HG02571 (cell line): ENCODE measurements at regions not wholly inside any gene's neighbourhood (a gene's known extent, or its start where the extent isn't known, plus 50 kb on each side); places are given as distances from the start of the nearest gene placed in this dataset.
A peak's percentile ranks its signal among the peaks of the same experiment; 100 is the strongest.

Experiments
- ATAC-seq: cut with Tn5 transposase; IDR thresholded peaks from one replicate; pipeline ENCODE4 v1.9.1; 2021; ENCODE audit warnings: mild to moderate bottlenecking, moderate library complexity; ENCODE audit not compliant: unreplicated experiment

DNA sequence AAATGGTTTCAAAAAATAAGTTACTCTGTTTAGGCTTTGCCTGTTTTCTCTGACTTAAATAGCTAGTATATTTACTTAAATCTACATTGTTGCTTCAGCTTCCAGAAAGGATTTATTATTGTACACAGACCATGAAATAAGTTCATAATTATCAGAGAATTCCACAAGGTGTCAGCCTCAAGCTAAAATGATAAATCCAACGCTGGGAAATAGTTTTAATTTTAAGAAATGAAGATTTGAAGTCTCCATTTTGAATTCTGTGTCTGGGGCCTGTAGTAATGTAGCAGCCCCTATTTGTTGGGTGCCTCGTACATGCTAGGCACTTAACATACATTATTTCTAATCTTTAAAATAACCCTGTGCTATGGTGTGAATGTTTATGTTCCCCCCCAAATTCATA lies 92.6 kb upstream of the KCNMB2 start:
- no peak for ATAC-seq

DNA sequence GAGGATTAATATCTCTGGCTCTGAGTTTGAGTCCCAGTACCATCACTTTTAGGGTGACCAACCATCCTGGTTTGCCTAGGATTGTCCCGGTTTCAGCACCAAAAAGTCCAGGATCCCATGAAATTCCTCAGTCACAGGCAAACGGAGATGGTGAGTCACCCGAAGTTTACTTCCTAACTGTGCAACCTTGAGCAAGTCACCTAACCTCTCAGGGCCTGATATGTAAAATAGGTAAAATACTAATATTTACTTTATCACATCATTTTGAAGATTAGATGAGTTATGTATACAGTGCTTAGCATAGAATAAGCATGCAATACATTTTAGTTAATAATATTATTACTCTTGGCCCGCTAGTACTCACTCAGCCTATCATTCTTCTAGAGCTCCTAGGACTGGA lies 91.1 kb upstream of the KCNMB2 start:
- ATAC-seq: no peak

DNA sequence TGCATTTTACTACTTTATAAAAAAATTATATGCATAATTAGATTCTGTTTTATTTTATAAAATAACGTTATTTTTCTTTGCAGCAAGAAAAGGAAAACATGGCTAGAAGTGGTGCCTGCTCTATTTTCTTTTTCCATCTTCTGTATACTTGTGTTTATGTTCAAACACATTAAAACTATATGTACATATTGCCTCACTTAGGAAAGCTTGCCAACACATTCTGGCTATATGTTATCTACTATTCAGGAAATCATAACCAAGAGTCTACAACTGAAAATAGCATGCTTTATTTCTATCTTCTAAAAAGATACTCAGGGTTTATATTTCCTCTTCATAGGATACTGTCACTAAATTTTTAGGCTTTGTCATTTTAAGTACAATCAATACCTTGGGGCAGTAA lies 90.2 kb upstream of the KCNMB2 start:
- no peak for ATAC-seq

DNA sequence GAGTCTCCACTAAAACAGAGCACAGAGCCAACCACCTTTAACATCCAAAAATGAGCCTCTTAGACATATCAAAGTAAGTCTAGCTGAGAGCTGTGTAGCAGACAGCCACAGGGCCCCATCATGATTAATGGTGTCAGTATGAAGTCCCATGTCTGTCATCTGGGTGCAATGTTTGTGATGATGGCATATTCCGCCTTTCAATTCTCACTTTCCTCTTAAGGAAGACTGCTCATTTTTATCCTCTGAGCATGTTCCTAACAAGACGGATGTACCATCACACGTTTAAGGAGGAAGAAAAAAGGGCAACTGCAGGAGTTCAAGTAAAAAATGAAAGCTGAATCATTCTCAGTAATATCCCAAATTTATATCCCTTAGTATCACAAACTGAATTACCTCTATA lies 85.8 kb upstream of the KCNMB2 start:
- no peak for ATAC-seq

DNA sequence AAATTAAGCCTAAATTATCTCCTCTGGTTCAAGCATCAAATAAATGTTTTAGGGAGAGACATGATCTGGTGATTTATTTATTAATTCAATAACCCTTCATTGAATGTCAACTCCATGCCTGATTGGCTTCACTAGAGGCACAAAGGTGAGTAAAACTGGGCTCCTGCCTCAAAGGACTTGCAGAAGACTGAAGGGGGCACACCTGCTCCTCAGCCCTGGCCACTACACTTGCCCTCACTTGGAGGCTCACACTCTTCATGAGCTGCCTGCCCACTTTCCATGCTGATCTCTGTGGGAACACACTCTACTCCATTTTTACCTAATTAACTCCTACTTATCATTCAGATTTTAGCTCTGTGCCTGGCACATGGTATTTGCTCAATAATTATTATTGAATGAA lies 84.4 kb upstream of the KCNMB2 start:
- ATAC-seq: no peak

DNA sequence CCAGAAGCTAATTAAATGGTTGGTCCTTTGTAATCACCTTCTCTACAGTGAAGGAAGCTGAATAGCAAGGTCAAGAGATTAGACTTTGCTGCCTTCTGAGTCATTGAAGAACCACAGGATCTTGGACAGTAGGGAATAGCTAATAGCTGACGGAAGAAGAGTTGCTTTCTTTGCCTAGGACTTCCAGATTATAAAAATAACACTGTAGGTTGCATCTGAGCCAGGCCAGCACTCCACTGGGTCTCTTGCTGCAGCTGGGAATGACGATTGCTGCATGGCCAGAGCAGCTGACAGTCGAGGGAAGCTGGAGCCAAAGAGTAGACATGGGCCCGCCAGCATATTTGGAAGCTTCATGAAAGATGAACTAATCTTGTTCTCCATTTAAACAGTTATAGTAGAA lies 81.5 kb upstream of the KCNMB2 start:
- no peak for ATAC-seq

DNA sequence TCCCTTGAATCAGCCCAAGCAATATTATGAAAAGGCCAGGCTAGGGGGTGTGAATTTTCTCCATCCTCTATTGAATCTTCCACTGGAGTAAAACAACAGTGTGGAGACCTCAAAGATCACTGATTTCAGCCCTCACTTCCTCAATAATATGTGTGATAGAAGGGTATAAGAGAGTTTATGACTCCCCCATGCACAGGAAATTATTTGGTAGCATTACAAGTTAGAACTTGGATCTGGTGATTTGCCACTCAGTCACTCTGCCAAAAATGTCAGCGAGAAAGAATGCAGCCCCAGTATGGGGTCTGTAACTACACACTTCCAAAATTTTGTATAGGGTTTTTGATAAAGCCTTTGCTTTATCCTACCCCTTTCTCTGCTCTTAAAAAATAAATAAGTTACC lies 81.0 kb upstream of the KCNMB2 start:
- no peak for ATAC-seq

DNA sequence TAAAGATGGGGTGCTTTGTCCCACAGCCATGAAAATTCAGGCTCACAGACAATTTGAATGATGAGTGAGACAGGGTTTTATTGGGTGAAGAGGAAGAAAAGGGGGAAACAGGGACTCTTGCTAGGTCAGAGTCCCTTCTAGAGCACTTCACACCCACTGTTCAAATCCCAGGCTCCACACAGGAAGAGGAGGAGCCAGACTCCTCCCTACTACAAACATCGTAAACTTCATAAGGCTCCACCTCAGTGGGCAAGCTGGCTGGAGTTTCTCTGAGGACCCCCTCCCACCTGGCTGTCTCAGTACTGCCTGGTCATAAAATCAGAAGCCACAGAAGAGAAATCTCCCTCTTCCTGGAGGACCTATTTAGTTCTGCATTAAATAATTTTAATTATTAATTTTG lies 80.3 kb upstream of the KCNMB2 start:
- no peak for ATAC-seq

DNA sequence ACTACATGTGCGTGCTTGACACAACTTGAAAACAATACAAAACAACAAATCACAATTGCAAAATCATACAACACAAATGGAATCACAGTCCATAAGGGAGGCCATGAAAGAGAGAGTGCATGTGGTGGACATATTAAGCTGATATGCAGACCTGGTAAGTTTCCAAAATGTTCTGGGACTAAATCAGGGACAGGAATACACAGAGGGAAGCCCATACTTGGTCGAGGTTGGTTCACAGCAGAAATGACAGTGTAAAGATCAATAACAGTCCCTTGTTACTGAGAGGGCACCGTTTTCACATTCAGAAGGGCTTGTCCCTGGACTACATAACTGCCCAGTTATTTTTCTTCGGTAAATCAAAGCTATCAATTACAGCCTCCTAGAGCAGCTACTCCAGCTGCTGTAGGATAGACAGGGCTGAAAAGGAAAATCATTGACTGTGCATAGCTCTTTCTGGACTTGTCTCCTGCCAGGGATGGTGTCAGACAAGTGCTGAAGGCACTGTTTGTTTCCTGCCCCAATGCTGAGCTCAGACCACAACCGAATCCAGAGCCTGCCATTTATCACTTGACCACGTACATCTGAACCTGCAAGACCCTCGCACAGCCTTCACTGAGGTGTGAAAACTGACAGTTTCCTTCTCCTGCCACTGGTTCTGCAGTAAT lies 79.5 kb upstream of the KCNMB2 start:
- no peak for ATAC-seq

DNA sequence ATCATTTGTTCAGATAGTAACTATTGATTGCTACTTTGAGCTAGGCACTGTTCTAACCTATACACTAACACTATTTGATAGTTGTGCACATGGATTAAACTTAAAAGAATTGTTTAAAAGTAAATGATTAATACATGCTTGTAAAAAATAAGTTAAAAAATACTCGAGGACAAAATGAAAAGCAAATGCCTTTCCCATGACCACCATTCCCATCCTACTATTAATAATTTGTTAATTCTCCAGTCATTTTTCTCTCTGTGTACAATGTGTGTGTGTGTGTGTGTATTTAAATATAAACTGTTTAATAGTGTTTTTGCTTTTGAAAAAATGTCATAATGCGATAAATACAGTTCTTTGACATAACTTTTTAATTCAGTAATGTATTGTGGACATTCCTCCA lies 78.7 kb upstream of the KCNMB2 start:
- ATAC-seq: no peak

DNA sequence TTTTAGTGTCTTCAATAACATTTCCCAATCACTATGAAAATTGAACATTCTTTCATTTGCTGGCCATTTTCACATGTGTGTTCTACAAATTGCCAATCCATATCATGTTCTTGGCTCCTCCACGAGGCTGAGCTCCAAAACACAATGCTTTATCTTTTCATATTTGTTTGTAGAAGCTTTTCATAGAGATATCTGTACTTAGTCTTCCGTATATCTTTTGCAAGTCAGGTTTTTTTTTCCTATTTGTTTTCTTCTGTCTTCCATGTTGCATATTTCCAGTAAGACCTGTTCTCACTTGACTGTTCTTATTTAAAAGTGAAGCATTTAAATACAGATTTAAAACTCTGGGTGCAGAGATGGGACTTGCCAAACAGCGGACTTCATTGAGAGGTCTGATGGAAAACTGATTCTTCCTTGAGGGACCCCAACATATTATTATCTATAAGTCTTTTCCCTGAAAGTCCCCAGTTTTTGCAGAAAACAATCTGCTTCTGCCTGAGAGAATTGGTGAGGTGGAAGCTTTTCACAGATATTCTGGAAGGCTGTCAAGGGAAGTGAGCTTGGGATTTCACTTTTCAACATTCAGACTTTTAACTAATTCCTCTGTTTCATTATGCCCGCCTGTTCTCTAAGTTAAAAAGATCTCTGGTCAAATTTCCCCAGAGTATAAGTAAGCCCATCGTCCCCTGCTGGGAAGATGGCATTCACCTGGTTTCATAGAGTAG lies 77.8 kb upstream of the KCNMB2 start:
- ATAC-seq: no peak

DNA sequence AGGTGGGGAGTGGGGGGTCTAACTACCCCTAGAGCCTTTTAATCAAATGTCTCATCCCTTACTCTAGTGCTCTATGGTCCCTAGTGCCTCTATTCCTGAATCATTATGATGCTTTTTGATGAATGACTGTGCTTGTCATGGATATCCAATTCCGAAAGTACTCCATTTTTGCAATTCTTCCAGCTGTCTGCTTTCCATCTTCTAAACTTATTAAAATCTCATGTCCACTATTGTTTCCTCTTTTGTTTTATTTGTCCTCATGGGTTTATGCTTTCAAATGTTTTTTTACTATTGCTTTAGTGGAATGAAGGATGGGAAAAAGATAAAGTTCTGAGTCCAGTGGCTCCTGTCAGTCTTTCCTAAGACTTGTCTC lies 77.2 kb upstream of the KCNMB2 start:
- ATAC-seq: no peak

DNA sequence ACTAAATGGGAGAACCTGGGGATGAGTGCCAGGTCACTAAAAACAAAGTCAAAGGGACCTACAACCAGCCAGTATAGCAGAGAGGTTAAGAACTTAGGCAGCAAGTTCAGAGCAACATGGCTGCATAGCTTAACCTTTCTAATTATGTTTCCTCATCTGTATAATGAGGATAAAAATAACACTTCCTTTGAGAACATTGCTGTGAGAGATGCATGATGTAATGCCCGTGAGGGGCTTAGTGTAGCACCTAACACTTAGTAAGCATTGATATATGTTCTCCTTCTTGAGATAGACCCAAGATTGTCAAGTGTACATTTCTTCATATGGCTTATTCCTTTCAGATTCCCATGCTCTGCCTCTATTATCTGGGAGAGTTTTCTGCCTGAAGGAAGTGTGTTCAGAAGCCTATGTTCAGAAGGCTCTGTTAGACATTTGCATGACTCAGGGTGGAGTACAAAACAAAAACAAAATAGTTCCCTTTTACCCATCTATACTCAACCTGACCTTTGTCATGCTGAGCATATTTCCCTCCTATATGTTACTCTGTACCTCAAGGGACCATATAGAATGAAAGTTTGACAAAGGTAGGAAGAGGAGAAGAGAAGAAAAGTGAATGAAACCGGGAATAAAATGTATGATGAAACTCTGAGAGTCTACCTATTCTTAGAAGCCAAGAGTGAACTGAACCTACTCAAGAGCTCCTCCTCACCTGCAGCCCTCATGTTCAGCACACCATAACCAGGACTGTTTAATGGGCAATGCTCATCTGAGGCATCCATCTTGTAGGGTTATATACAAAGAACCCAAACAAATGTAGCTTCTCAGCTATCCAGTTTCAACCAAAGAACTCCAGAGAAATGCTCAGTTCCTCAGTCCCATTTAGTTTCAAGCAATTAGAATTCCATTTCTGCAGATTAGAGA lies 70.7 kb upstream of the KCNMB2 start:
- ATAC-seq: peak; percentile 45

DNA sequence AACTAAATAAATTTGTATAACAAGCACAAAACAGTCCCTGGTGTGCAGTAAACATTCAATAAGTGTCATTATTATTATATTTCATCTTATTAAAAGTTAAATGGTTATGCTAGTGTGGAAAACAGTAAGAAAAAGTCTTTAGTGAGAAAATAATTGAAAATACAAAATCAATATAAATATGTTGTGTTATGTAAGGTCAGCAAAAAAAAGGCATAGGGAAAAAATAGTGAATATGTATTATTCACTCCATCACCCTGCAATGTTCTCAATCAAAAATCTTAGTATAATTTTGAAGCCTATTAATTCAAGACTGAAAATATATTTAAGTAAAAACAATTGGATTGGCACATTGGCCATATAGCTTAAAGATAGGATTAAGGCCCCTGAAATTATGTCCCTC lies 63.3 kb upstream of the KCNMB2 start:
- ATAC-seq: no peak

DNA sequence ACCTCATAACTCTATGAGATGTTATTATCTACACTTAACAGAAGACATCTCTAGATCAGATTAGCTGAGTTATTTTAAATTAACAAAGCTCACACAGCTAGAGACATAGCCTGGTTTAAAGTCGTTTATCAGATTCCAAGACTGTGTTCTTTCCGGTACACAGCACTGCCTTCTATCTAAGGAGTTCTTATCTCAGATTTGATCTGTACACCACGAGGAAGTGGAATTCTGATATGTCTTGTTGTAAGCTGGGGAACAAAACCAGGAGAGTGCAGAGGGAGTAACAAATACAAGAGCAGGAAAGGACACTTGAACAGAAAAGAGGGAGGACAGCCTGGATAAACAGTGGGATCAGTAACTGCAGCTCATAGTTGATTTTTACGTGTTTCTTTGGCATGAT lies 61.7 kb upstream of the KCNMB2 start:
- no peak for ATAC-seq

DNA sequence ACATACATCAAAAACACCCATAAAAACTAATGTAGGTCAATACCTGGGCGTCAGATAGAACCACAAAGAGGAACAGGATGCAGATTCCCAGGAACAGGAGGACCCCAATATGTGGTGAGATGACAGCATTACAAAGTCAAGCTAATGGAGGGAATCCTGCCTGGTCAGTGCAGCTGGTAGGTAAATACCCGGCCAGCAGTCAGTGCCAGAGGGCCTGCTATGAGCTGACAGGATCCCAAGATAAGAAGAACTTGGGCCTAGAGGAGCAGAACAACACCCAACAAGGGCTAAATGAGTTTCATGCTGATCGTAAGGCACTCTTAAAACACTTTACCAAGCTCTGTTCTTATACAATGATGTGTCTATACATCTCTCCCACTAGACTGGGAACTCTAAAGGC lies 61.2 kb upstream of the KCNMB2 start:
- ATAC-seq: no peak

DNA sequence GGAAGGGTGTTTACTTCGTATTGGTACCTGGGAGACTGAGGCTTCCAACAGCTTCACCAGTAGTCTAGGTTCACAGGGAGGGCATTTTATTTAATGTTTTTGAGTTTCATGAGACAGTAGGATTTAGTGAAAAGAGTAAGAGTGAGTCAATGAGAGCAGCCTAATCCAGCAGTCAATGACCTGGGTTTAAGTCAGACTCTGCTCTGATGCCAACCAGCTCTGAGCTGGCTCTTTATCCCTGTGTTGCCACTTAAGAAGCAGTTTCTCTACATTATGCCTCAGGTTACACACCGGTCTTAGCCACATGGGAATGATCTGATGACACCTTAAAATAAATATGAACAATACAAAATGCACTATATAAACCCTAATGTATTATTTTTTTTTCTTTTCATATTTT lies 59.4 kb upstream of the KCNMB2 start:
- ATAC-seq: no peak

DNA sequence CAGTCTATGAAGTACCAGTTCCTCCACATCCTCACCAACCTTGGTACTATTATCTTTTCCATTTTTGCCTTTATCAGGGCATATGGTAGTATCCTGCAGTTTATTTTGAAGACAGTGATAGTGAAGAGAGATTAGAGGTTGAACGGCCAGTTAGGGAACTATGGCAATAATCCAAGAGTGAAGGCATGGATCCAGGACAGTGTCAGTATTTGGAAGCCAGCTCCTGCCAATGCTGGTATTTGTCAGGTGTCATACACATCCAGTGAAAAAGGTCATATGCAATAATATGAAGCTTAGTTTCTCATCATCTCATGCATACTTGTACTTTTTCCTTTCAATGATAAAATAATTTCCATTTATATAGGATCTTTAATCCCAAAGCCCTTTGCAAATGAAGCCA lies 56.8 kb upstream of the KCNMB2 start:
- ATAC-seq: no peak

DNA sequence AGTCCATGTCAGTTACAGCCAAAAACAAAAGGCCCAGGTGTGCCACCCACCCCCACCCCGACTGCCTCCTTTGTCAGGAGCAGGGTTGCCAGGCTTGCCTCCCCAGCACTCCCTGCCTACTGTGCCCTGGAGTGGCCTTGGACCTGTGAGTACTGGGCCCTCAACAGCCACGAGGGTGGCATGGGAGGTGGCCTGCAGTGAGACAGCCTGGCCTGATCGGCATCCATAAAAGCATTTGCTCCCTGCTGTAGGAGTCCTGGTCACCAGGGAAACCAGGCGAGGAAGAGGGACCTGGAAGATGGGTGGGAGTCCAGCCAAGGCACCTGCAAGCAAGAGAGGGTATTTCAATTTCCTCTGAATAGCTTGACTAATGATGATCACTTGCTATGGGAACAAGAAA lies 56.4 kb upstream of the KCNMB2 start:
- no peak for ATAC-seq

DNA sequence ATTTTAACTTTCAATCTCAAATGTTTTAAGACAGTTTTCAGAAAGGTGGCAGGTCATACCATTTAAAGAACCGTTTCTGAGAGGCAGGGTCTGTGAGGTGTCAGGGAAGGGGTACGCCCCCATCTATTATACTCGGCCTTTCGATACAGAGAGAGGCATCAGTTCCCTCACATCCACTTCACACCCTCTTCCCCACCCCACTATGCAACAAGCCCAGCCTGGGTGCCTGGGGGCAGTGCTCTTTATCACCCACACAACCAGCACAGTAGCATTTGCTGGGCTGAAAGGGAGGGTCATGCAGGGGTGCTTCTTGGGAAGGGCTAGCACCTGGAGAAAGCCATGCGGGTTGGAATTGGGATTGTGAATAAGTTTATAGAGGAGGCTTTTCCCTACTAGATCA lies 56.0 kb upstream of the KCNMB2 start:
- peak; percentile 21 for ATAC-seq

DNA sequence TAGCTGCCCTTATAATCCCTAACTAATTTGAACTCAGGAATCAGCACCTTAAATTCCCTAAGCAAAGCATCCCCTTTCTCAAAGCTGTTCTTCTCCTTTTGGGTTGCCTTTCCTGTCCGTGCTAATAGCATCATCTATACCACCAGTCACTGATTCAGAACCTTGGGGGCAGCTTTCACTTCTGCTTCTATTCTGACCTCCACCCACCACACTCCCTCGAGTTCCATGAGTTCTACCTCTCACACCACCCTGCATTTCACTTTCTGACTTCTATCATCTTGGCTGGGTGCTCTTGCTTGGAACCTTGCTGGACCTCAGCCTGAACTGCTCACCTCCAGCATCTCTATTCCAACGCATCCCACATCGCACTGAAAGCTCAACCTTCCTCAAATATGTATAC lies 55.4 kb upstream of the KCNMB2 start:
- ATAC-seq: peak; percentile 100

DNA sequence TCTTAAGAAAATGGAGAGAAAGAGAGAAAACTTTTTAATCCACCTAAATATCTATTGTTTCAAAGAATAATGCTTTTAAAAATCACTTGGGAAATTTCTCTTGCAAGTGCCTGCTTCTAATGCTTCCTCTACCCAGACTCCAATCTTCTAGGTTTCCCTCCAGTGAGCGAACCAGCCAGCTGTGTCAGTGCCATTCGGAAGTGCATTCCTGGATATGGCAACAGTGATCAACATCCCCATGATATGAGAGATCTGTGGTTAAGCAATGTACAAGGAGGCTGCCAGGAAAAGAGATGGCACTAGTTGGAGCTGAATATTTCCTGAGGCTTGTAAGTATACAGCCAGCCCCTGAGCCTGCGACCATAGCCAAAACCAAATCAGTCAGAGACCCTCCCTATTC lies 53.3 kb upstream of the KCNMB2 start:
- ATAC-seq: no peak
